K562 (cell line): ENCODE measurements at regions not wholly inside any gene's neighbourhood (a gene's known extent, or its start where the extent isn't known, plus 50 kb on each side); places are given as distances from the start of the nearest gene placed in this dataset.

ENCODE experiments used
- ATAC-seq: fragments of 200-7000 bp; cut with Tn5 transposase; 3 replicates; pipeline ENCODE4 v1.9.1; 2020; ENCODE audit warnings: moderate library complexity
- BruUV-seq: library from RNA; stranded (reverse); fragments of 400-500 nt; replicated peaks from 2 replicates; lab custom pipeline; 2021; lab: Mats Ljungman, UMichigan
- CTCF ChIA-PET: fragments of 300-600 bp; formaldehyde crosslinking; extraction: SDS; loops from one replicate; lab custom pipeline; 2021; ENCODE audit warnings: low intra/inter-chr PET ratio; lab: Yijun Ruan, JAX
- POLR2A ChIA-PET: fragments of 300-600, 350-650 bp; sonication (Branson Sonifier 250); formaldehyde crosslinking; extraction: SDS; loops from one replicate; lab custom pipeline; 2021; ENCODE audit warnings: antibody characterized with exemption, inconsistent platforms; lab: Yijun Ruan, JAX
- DNase-seq, 4 experiments: peaks; one replicate each; pipeline versions ENCODE4 v3.0.0 to v3.0.0-alpha.2; 2011 to 2018; ENCODE audit warnings: low spot score in 3 of 4, mixed read lengths in 3 of 4; ENCODE audit errors: extremely low read depth in 1 of 4
- FAIRE-seq: peaks from 2 replicates; lab custom pipeline; 2011; peaks lifted over from hg19 to GRCh38; lab: Jason Lieb, UNC
- H2AFZ ChIP-seq: 2 replicates; pipeline ENCODE4 v1.6.0; 2011; ENCODE audit warnings: low read depth, low read length, control low read depth, inconsistent platforms
- H3K27ac ChIP-seq: fragments of 200-600 bp; 3 replicates; pipeline ENCODE4 v1.8.0; 2011; ENCODE audit warnings: low read depth, mild to moderate bottlenecking, control low read depth, inconsistent platforms, low read length, moderate library complexity, mixed read lengths; ENCODE audit errors: extremely low read depth
- H3K27me3 ChIP-seq, 2 experiments: fragments of 300-600 bp in 1 of 2; 2 replicates in 1 of 2; 3 replicates in 1 of 2; pipeline versions ENCODE4 v1.6.0 to v1.8.0; 2011; ENCODE audit warnings: inconsistent platforms in 2 of 2, low read length in 2 of 2, mild to moderate bottlenecking in 1 of 2, mixed read lengths in 1 of 2, moderate library complexity in 1 of 2; ENCODE audit not compliant: control insufficient read depth in 2 of 2, insufficient read depth in 2 of 2
- H3K36me3 ChIP-seq: fragments of 300-600 bp; 3 replicates; pipeline ENCODE4 v1.8.0; 2011; ENCODE audit warnings: mild to moderate bottlenecking, low read length, inconsistent platforms; ENCODE audit not compliant: control insufficient read depth, insufficient read depth
- H3K4me1 ChIP-seq, 2 experiments: fragments of 200-600 bp in 1 of 2; replicated peaks in 1 of 2; 2 replicates in 1 of 2; 3 replicates in 1 of 2; pipeline versions ENCODE4 v1.5.1 to v1.8.0; 2011; ENCODE audit warnings: inconsistent platforms in 2 of 2, low read length in 2 of 2, mild to moderate bottlenecking in 1 of 2, mixed read lengths in 1 of 2, moderate library complexity in 1 of 2; ENCODE audit not compliant: control insufficient read depth in 2 of 2, insufficient read depth in 2 of 2
- H3K4me2 ChIP-seq: 2 replicates; pipeline ENCODE4 v1.6.1; 2011; ENCODE audit warnings: low read length, control low read depth, inconsistent platforms, mixed read lengths; ENCODE audit not compliant: insufficient read depth
- H3K4me3 ChIP-seq: fragments of 200-600 bp; sonication (generic), shearing (Covaris generic); 2 replicates; pipeline ENCODE4 v1.5.1; 2016; ENCODE audit warnings: control low read depth, inconsistent platforms
- H3K79me2 ChIP-seq: fragments of 200-600 bp; 3 replicates; pipeline ENCODE4 v1.8.0; 2011; ENCODE audit warnings: low read length, inconsistent platforms; ENCODE audit not compliant: control insufficient read depth, insufficient read depth
- H3K9ac ChIP-seq, 2 experiments: 2 replicates each; pipeline versions ENCODE4 v1.6.0 to v1.6.1; 2011; ENCODE audit warnings: low read depth in 2 of 2, low read length in 2 of 2, control low read depth in 1 of 2, inconsistent platforms in 1 of 2, mild to moderate bottlenecking in 1 of 2, mixed read lengths in 1 of 2; ENCODE audit not compliant: insufficient read depth in 1 of 2
- H3K9me1 ChIP-seq: one replicate; pipeline ENCODE4 v1.6.0; 2011; ENCODE audit warnings: inconsistent platforms, mild to moderate bottlenecking, low read length, moderate library complexity; ENCODE audit not compliant: control insufficient read depth, insufficient read depth
- H3K9me3 ChIP-seq: replicated peaks from 2 replicates; pipeline ENCODE4 v1.5.1; 2011; ENCODE audit warnings: low read depth, low read length, inconsistent platforms; ENCODE audit not compliant: control insufficient read depth, insufficient read depth
- H4K20me1 ChIP-seq: replicated peaks from 2 replicates; pipeline ENCODE4 v1.6.1; 2011; ENCODE audit warnings: low read length, inconsistent platforms, mixed read lengths; ENCODE audit not compliant: control insufficient read depth, insufficient read depth
- ATF1 ChIP-seq, 2 experiments: fragments of 450-650 bp in 1 of 2; IDR thresholded peaks; 2 replicates each; pipeline ENCODE4 v1.6.1; 2016; ENCODE audit warnings: missing compliant biosample characterization in 1 of 2, missing genetic modification characterization in 1 of 2
- HDAC2 ChIP-seq: fragments of 450-650 bp; IDR thresholded peaks from 2 replicates; pipeline ENCODE4 v1.6.1; 2016; ENCODE audit warnings: mild to moderate bottlenecking
- L3MBTL2 ChIP-seq: fragments of 450-650 bp; IDR thresholded peaks from 2 replicates; pipeline ENCODE4 v1.6.1; 2016; ENCODE audit warnings: mild to moderate bottlenecking, moderate library complexity
- MCM5 ChIP-seq: fragments of 450-650 bp; IDR thresholded peaks from 2 replicates; pipeline ENCODE4 v1.6.1; 2016; ENCODE audit warnings: low read depth
- NCOA1 ChIP-seq: fragments of 450-650 bp; IDR thresholded peaks from 2 replicates; pipeline ENCODE4 v1.6.1; 2016; ENCODE audit warnings: low read depth
- PHF21A ChIP-seq: fragments of 450-650 bp; IDR thresholded peaks from 2 replicates; pipeline ENCODE4 v1.6.1; 2017; ENCODE audit warnings: low read depth, borderline replicate concordance
- RBM39 ChIP-seq: fragments of 200-400 bp; formaldehyde crosslinking; optimal IDR thresholded peaks from 2 replicates; pipeline ENCODE3; 2018; ENCODE audit warnings: low read depth, low read length
- XRCC5 ChIP-seq: fragments of 200-400 bp; formaldehyde crosslinking; IDR thresholded peaks from 2 replicates; pipeline ENCODE4 v1.6.1; 2017; ENCODE audit warnings: low read depth, mild to moderate bottlenecking, low read length
- ZNF232 ChIP-seq: sonication (generic); formaldehyde crosslinking; IDR thresholded peaks from 2 replicates; pipeline ENCODE4 v1.8.0; 2022; ENCODE audit warnings: mild to moderate bottlenecking, missing genetic modification reagents
- ZNF239 ChIP-seq: fragments of 250-450 bp; sonication (Bioruptor Pico); IDR thresholded peaks from 2 replicates; pipeline ENCODE4 v1.4.0; 2020; ENCODE audit warnings: mild to moderate bottlenecking
- ZNF316 ChIP-seq: fragments of 450-650 bp; IDR thresholded peaks from 2 replicates; pipeline ENCODE4 v1.6.1; 2016
- ZNF57 ChIP-seq: fragments of 450-650 bp; formaldehyde crosslinking; IDR thresholded peaks from 2 replicates; pipeline ENCODE4 v1.4.0; 2020; ENCODE audit warnings: mild to moderate bottlenecking, moderate library complexity
- WGBS: fragments of 100-300 bp; shearing (Covaris generic); methylation state at CpG from one replicate; pipeline ENCODE4 v1.1.6; 2016; ENCODE audit warnings: low coverage, mixed read lengths; ENCODE audit not compliant: insufficient coverage; ENCODE audit errors: missing lambda C conversion rate; 5-methylcytosine and 5-hydroxymethylcytosine counted together
- in situ Hi-C: fragments of 300-500 bp; cut with MboI; formaldehyde crosslinking; loops from 4 replicates; pipeline ENCODE4 v1.15.0; 2018; ENCODE audit warnings: inconsistent platforms, mixed read lengths
- intact Hi-C: fragments of 100-400 bp; cut with micrococcal nuclease; formaldehyde crosslinking; loops from 2 replicates; pipeline ENCODE4 v1.14.2; 2022
- TF ChIP-seq, protein P1 (sequence below): fragments of 450-650 bp; formaldehyde crosslinking; IDR thresholded peaks from 2 replicates; pipeline ENCODE4 v1.4.0; 2020; ENCODE audit warnings: mild to moderate bottlenecking

- ATAC-seq = no peak
- intact Hi-C loops = no loop called here
- H3K4me1 ChIP-seq = no peaks in the 10 kb centered on the region
- no peak for DNase-seq
- POLR2A ChIA-PET = no interaction called here
- no peaks in the 10 kb centered on the region for H3K27me3 ChIP-seq
- no peak overlapping the region for H3K4me3 ChIP-seq
- no peaks in the 10 kb centered on the region for H3K9me1 ChIP-seq
- no peak overlapping the region for H3K27ac ChIP-seq
- no peak for FAIRE-seq
- H3K9ac ChIP-seq = no peak overlapping the region
- in situ Hi-C loops = no loop called here
- H2AFZ ChIP-seq = no peak overlapping the region
- H3K36me3 ChIP-seq = no peaks in the 10 kb centered on the region
- no peaks in the 10 kb centered on the region for H3K9me3 ChIP-seq
- no TSS peak for BruUV-seq
- H3K79me2 ChIP-seq = no peaks in the 10 kb centered on the region
- CTCF ChIA-PET = no interaction called here
- no peak overlapping the region for H3K4me2 ChIP-seq
- H4K20me1 ChIP-seq = no peaks in the 10 kb centered on the region
- 1% methylated on average over 13 of the region's 14 CpGs for WGBS
- TF ChIP-seq ATF1 (CRISPR knock-in tag; IDR thresholded peaks at IDR 0.05) (no peak), ATF1 (tag; IDR thresholded peaks at IDR 0.05) (no peak), MCM5 (no peak), XRCC5 (no peak), PHF21A (no peak), HDAC2 (no peak), NCOA1 (no peak), ZNF239 (CRISPR knock-in tag) (no peak), ZNF57 (no peak), ZNF232 (no peak), L3MBTL2 (no peak), ZNF316 (no peak), RBM39 (no peak)
- TF ChIP-seq, protein P1, sequence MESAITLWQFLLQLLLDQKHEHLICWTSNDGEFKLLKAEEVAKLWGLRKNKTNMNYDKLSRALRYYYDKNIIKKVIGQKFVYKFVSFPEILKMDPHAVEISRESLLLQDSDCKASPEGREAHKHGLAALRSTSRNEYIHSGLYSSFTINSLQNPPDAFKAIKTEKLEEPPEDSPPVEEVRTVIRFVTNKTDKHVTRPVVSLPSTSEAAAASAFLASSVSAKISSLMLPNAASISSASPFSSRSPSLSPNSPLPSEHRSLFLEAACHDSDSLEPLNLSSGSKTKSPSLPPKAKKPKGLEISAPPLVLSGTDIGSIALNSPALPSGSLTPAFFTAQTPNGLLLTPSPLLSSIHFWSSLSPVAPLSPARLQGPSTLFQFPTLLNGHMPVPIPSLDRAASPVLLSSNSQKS (CRISPR knock-in tag) = no peak
These were observed 609.2 kb upstream of the FOXG1 start for GRCh38 chr14:28157289-28157869.
